ENCODE measurements at regions not wholly inside any gene's neighbourhood (a gene's known extent, or its start where the extent isn't known, plus 50 kb on each side); places are given as distances from the start of the nearest gene placed in this dataset.
"Not testable (repeated sequence)": the region's sequence is repeated elsewhere in the genome, so short reads cannot be mapped to it uniquely, and the experiment has no call there.

GRCh38 chr4:59630235-59630634, 1569.9 kb upstream of the ADGRL3 start:
- no peak for DNase-seq

GRCh38 chr4:59630922-59631321, 1569.2 kb upstream of the ADGRL3 start:
- no peak for DNase-seq

GRCh38 chr4:59637596-59637995, 1562.5 kb upstream of the ADGRL3 start:
- DNase-seq, result no peak

GRCh38 chr4:59643682-59644081, 1556.4 kb upstream of the ADGRL3 start:
- DNase-seq, result no peak

- DNase-seq, result no peak
Measured at GRCh38 chr4:59644765-59645164, 1555.4 kb upstream of the ADGRL3 start.

- no peak for DNase-seq
Measured at GRCh38 chr4:59646082-59646481, 1554.0 kb upstream of the ADGRL3 start.

GRCh38 chr4:59647011-59647410, 1553.1 kb upstream of the ADGRL3 start:
- no peak for DNase-seq

- DNase-seq, result no peak
Measured at GRCh38 chr4:59647500-59647899, 1552.6 kb upstream of the ADGRL3 start.

- no peak for DNase-seq
Measured at GRCh38 chr4:59650861-59651260, 1549.3 kb upstream of the ADGRL3 start.

- DNase-seq, result no peak
Measured at GRCh38 chr4:59655996-59656395, 1544.1 kb upstream of the ADGRL3 start.

- DNase-seq, result peak in 1 of 2 experiments; percentile 50
Measured at GRCh38 chr4:59664771-59665170, 1535.4 kb upstream of the ADGRL3 start.

- DNase-seq, result no peak
Measured at GRCh38 chr4:59666645-59667044, 1533.5 kb upstream of the ADGRL3 start.

GRCh38 chr4:59671037-59671436, 1529.1 kb upstream of the ADGRL3 start:
- no peak for DNase-seq

- no peak for DNase-seq
Measured at GRCh38 chr4:59676389-59676788, 1523.7 kb upstream of the ADGRL3 start.

GRCh38 chr4:59676992-59677391, 1523.1 kb upstream of the ADGRL3 start:
- DNase-seq, result not testable (repeated sequence)

- DNase-seq, result no peak
Measured at GRCh38 chr4:59685626-59686025, 1514.5 kb upstream of the ADGRL3 start.

- peak in 1 of 2 experiments; percentile 4 for DNase-seq
Measured at GRCh38 chr4:59689149-59689548, 1511.0 kb upstream of the ADGRL3 start.

- DNase-seq, result no peak
Measured at GRCh38 chr4:59695355-59696053, 1504.6 kb upstream of the ADGRL3 start.

- no peak for DNase-seq
Measured at GRCh38 chr4:59698041-59698440, 1502.1 kb upstream of the ADGRL3 start.

GRCh38 chr4:59700651-59701050, 1499.5 kb upstream of the ADGRL3 start:
- no peak for DNase-seq

GRCh38 chr4:59704616-59705015, 1495.5 kb upstream of the ADGRL3 start:
- DNase-seq, result no peak

GRCh38 chr4:59712470-59712869, 1487.7 kb upstream of the ADGRL3 start:
- DNase-seq, result no peak

- not testable (repeated sequence) for DNase-seq
Measured at GRCh38 chr4:59724286-59724685, 1475.8 kb upstream of the ADGRL3 start.

- DNase-seq, result no peak
Measured at GRCh38 chr4:59727745-59728144, 1472.4 kb upstream of the ADGRL3 start.

GRCh38 chr4:59728496-59728895, 1471.6 kb upstream of the ADGRL3 start:
- no peak for DNase-seq

Measured in NCI-H446 (cell line).